GM19463 (cell line): ENCODE measurements at regions not wholly inside any gene's neighbourhood (a gene's known extent, or its start where the extent isn't known, plus 50 kb on each side); places are given as distances from the start of the nearest gene placed in this dataset.
"Not testable (repeated sequence)": the region's sequence is repeated elsewhere in the genome, so short reads cannot be mapped to it uniquely, and the experiment has no call there.

Source experiments
- ATAC-seq: cut with Tn5 transposase; IDR thresholded peaks from one replicate; pipeline ENCODE4 v1.9.1; 2021; ENCODE audit warnings: mild to moderate bottlenecking, moderate library complexity; ENCODE audit not compliant: unreplicated experiment

DNA sequence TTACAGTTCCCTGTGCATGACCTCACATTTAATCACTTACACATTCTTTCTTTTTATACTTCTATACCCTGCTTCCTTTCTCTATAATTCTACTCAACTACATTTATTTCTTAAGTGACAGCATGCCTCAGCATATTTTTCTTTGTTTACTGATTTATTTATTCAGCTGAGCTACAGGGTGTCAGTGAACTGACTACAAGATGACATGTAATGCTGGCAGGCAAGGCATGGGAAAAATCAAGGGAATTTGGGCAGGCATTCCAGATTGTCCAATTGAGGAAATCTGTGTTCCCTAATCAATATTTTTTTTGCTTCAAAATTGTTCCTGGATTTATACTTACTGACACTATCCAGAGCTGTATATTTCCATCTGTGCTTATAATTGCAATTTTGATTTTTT, 875.5 kb downstream of the C4orf33 start:
- ATAC-seq = no peak

DNA sequence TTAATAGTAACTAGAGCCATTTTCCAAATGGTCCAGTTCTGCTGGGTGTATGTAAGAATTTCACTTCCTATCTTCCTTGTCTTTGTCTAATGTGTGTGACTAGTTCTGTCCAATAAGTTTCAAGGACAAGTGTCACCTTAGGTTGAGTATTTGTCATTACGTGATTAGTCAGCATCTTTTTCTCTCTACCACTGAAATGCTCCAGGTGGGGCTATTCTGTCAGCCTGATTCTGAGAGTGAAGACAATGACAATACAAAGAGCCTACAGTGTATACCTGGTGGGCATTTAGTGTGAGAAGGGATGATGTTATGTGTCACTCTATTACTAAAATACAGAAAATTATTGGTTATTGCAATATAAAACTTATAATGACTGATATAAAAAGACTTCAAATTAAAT, 876.3 kb downstream of the C4orf33 start:
- peak; percentile 46 for ATAC-seq

DNA sequence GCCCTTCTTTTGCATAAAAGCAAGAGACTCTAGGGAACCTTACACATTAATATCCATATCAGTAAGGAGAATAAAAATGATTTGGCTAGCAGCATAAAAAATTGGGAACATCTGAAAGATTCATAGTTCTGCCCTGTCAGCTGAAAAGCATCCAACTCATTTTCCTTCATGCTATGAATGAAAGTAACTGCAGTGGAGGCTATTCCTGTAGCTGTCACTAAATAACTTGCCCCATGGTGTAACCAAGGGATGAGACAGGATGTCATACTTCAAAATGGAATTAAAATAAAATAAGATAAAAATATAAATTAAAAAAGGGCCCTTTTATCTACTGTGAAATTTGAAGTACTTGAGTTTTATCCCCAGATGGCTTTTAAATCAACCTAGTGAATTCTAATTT, 878.8 kb downstream of the C4orf33 start:
- no peak for ATAC-seq

DNA sequence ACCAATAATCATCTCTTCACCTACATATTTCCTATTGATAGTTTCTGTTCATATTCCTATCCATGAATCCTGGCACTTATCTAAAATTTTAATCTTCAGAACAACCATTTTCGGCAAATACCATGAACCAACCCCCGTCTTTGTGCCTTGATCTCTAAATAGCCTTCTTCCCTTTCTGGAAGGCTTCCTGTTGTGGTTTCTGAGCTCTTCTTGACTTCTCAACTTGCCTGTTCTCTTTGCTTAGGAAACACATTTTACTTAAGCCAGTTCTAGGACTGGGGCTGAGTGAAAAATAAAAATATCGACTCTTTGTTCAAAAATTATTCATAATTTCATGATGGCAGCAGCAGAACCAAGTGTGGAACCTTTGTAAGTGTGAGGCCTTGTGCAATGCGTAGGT, 882.4 kb downstream of the C4orf33 start:
- ATAC-seq = no peak

DNA sequence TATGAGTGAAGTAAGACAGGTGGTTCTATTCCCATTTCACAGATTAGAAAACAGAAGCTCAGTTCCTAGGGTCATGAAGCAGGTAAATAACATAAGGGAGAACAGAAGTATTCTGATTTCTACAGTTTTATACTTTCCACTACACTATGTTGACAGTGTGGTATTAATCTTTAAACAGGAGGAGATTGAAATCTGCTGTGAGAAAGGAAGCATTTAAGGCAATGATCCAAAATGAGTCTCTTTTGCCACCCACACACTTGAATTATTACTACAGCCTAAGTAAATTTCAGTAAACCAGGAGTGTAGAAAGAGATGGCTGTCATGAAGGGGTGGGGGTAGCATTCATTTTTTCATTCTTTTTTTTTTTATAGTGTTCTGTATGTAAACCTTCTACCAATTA, 893.0 kb downstream of the C4orf33 start:
- ATAC-seq = no peak

DNA sequence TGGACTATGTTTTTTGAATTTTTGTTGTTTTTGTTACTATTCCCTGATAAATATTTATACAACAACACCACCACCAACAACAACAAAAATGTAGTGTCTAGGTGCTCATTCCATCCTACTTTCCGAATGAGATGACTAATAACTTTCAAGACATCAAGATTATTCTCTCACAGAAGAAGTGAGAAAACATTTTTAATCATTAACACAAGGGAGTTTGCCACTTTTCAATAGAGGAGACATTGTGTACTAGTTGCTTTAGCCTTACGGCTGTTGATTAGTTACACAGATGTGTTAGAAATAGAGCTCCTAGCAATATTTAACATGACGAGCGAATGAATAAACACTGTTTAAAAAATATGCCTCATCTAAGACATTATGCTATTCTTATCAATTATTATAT, 898.8 kb downstream of the C4orf33 start:
- peak; percentile 88 for ATAC-seq

DNA sequence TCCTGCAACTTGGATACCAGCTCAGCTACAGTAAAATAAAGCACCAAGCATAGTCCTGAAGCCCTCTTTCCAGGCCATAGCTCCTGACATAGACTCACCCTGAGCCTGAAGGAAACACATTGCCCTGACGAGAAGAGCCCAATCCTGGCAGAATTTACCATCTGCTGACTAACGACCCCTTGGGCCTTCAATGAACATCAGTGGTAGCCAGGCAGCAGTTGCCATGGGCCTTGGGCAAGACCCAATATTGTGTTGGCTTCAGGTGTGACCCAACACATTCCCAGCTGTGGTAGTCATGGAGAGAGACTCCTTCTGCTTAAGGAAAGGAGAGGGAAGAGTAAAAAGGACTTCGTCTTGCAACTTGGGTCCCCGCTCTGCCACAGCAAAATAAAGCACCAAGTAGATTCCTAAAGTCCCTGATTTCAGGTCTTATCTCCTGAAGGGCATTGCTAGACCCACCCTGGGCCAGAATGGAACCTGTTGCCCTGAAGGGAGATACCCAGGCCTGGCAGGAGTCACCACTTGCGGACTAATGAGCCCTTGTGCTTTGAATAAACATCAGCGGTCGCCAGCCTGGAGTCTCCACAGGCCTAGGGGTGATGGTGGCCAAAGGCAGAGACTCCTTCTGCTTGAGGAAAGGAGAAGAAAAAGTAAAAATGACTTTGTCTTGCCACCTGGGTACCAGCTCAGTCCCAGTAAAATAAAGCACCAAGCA, 902.6 kb downstream of the C4orf33 start:
- no peak for ATAC-seq

DNA sequence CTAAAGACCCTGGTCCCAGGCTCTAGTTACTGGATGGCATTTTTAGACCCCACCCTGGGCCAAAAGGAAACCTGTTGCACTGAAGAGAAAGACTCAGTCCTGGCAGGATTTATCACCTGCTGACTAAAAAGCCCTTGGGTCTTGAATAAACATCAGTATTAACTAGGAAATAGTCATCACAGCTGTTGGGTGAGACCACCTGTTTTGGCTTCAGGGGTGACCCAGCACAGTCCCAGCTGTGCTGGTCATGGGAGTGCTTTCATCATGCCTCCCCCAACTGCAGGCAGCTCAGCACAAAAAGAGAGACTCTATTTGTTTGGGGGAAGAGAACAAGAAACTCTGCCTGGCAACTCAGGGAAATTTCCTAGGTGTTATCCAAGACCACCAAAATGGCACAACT, 903.2 kb downstream of the C4orf33 start:
- no peak for ATAC-seq

DNA sequence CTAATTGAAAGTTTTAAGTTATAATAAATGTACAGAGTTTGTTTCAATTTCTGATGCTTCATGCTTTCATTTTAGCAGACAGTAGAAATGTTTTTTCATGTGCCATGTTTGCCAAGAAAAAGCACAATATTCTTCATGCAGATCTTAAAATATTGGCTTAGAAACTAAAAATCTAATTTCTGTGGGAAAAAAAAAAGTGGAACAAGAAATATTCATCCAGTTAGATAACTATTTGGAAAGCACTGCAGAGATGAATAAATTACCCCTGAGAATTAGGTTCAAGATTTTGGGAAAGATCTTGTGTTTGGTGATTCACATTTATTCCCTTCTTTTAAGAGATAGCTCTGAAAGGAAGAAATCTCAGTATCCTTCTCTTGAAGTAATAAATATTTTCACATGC, 912.5 kb downstream of the C4orf33 start:
- ATAC-seq = no peak

DNA sequence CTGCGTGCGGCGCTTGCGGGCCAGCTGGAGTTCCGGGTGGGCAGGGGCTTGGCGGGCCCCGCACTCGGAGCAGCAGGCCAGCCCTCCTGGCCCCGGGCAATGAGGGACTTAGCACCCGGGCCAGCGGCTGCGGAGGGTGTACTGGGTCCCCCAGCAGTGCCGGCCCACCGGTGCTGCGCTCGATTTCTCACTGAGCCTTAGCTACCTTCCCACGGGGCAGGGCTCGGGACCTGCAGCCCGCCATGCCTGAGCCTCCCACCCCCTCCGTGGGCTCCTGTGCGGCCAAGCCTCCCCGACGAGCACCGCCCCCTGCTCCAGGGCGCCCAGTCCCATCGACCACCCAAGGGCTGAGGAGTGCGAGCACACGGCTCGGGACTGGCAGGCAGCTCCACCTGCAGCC, 916.9 kb downstream of the C4orf33 start:
- ATAC-seq = not testable (repeated sequence)

DNA sequence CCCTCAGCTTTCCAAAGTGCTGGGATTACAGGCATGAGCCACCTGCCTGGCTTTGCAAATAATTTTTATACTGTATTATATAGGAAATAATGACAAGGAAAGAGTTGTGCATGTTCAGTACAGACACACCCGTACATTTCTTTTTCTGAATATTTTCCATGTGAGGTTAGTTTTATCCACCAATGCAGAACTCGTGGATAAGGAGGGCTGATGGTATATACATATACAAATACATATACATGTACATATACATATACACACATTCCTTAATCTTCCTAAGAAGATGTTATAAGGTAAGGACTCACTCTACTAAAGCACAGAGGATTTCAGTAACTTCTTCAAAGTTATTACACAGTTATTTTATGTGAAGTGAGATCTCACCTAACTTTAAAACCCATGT, 925.8 kb downstream of the C4orf33 start:
- ATAC-seq = no peak

DNA sequence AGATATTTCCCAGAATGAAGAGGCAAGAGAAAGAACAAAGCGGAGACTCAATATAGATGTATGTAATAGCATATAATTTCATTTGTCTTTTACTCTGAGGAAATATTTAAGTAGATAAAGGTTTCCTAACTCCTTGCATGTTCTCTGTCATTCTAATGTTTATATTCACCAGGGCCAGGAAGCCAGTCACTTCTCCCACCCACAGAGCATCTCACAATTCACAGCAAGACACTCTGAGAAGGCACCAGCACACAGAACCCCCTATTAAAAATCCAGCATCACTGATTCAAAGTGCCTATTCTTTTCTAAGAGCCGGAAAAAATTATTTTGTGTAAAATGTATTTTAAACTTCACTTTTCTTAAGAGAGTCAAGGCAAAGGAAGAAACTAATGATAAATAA, 927.1 kb downstream of the C4orf33 start:
- no peak for ATAC-seq

DNA sequence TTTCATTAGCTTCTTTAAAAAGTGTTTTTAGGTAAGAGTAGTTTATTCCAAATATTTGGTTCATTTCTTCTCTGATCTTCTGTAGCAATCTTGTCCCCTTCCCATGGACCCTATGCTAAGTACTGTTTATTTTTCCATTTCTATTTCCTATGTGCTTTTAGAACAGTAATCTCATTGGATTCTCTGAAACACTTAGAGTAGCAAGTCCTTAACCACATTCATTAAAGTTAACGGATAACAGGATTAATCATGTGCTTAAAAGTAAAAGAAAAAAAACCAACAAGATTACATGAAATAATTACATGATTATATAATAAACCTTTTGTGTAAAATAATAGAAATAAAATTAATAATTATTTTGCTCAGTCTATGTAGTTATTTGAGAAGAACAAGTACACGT, 929.7 kb downstream of the C4orf33 start:
- ATAC-seq = no peak

DNA sequence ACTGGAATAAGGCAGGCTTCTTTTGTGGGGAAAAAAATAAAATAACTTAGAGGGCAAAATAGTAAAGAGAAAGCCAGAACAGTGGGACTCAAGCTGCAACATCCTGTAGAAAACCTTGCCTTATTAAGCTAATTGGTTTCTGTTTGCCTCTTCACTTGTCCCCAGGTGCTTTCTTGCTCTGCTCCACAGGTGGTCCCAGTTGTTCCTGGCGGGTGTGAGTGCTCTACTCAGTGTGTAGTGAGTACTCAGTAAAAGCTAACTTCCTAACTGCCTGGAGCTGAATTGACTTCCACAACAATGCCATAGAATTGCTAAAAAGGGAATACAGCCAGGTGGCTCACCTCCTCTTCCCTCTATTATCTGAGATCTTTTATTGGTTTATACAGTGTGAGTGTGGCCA, 930.2 kb downstream of the C4orf33 start:
- ATAC-seq = no peak

DNA sequence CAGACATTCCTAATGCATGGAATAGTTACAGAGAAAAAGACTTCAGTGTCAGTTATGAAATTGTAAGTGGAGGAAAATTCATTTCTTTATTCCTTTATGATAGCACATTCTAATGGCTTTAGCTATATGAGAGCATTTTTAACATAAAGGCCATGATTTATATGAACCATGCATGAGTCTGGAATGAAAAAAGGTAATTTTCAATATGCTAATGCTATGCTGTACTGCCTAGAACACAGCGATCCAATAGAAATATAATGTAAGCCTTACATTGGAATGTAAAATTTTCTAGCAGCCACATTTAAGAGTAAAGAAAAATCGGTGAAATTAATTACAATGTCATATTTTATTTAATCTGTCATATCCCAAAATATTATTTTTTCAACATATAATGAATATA, 932.0 kb downstream of the C4orf33 start:
- no peak for ATAC-seq

DNA sequence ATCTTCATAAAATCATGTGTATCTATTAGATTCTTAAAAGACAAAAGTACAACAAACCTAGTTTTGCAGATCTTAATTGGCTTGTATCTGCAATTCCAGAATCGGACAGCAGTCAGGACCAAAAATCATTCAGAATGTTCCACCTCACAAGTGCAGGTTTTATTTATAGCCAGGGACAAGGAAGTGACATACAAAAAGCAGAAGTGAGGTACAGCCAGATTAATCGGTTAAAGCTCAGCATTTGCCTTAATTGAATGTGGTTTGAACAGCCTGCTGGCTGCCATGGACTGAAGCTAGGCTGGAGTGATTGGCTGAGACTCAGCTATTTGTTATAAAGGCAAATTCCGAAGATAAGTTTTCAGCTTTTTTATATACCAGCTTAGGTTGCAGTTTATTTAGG, 932.6 kb downstream of the C4orf33 start:
- ATAC-seq = peak; percentile 86

DNA sequence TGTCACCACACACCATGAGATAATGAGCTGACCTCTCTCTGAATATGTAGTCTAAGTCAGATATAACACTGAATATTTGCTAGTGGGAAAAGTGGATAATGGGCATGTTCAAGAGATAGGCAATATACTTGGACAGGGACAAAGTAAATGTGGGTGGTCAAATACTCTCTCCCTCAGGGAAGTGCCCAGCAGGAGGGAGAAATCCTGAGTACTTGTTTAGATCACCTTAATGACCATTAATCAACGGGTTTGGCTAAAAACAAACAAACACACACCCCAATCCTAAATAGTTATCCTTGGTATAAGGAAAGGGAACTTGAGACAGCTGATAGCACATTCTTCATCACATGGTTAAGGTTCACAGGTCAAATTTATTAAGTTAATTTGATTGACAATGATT, 933.5 kb downstream of the C4orf33 start:
- no peak for ATAC-seq

DNA sequence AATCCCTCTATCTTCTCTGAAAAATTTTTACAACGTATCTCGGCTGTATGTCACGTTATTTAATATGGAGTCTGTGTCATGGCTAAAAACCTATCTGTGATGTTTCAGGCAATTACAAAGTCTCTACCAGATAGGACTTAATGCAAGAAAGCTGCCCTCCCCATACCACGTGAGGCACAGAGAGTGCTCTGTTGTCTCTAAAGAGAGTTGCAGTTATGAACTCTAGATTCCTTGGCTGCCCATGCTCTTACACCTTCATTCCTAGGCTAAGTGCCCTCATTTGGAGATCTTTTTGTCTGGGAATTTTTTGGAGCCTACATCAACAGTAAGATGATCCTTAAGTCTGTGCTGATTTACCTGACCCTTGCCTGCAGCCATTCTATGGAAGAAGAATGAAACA, 935.9 kb downstream of the C4orf33 start:
- ATAC-seq = no peak

DNA sequence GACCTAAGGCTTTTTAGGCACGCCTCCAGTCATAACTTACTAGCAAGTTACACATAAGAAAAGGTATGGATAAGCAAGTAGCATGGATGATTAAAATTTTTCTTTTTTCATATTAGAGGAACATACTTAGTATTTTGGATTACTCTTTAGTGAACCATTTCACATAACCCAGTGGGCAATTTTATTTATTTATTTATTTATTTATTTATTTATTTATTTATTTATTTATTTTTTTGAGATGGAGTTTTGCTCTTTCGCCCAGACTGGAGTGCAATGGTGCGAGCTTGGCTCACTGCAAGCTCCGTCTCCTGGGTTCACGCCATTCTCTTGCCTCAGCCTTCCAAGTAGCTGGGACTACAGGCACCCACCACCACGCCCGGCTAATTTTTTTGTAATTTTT, 937.7 kb downstream of the C4orf33 start:
- not testable (repeated sequence) for ATAC-seq

DNA sequence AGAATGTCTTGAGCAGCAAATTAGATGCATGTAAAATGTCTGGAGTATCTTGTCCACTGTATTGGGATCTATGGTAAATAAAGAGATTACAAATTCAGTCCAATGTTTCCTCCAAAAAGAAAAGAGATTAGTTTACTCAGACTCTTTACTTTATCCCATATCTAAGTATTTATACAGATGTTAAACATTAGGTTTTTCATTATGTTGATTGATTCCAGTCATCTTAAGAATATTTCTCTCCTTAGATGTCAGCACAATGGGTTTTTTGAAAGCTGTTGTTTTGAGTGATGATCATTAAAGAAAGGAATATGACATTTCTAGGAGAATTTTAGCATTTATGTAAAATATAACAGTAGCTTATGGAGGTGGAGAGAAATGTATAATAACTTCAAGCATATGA, 938.9 kb downstream of the C4orf33 start:
- no peak for ATAC-seq

DNA sequence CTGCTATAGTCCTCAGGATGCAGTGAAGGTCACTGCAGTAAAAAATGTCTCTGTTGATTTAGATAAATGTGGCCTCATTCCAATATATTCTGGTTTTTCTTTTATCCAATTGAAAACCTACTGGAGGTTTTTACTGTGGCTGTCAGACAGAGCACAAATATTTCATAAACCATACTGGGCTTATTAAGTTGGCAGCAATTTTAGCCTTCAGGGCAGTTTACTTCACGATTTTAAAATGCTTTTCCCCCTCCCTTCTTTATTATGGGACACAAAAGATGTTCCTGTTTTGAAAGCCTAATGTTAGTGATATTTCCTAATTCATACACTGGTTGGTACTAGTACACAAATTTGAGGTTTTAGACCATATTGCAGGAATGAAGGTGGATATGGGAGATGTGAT, 939.4 kb downstream of the C4orf33 start:
- ATAC-seq = no peak

DNA sequence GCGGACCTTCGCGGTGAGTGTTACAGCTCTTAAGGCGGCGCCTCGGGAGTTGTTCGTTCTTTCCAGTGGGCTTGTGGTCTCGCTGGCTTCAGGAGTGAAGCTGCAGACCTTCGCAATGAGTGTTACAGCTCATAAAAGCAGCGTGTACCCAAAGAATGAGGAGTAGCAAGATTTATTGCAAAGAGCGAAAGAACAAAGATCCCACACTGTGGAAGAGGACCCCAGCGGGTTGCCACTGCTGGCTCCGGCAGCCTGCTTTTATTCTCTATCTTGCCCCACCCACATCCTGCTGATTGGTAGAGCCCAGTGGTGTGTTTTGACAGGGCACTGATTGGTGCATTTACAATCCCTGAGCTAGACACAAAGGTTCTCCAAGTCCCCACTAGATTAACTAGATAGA, 941.9 kb downstream of the C4orf33 start:
- ATAC-seq = not testable (repeated sequence)

DNA sequence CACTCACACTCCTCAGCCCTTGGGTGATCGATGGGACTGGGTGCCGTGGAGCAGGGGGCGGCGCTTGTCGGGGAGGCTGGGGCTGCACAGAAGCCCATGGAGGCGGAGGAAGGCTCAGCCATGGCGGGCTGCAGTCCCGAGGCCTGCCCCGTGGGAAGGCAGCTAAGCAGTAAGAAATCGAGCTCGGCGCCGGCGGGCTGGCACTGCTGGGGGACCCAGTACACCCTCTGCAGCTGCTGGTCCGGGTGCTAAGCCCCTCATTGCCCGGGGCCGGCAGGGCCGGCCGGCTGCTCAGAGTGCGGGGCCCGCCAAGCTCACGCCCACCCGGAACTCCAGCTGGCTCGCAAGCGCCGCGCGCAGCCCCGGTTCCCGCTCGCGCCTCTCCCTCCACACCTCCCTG, 942.6 kb downstream of the C4orf33 start:
- ATAC-seq = not testable (repeated sequence)
